ENCODE measurements at regions not wholly inside any gene's neighbourhood (a gene's known extent, or its start where the extent isn't known, plus 50 kb on each side); places are given as distances from the start of the nearest gene placed in this dataset.

DNA sequence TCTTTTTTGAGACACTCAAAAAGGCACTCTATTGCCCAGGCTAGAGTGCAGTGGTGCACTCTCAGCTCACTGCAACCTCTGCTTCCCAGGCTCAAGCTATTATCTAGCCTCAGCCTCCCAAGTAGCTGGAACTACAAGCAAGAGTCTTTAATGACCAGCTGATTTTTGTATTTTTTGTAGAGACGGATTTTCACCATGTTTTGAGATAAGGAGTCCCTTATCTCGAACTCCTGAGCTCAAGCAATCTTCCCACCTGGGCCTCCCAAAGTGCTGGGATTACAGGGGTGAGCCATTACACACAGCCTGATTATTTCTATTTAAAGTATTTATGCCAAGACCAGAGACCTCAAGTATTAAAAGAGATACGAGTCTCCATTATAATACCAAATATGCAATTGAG lies 566.1 kb upstream of the CA10 start:
- Histone ChIP-seq H3K4me1 (no peaks in the 10 kb centered on the region), H3K9me3 (no peaks in the 10 kb centered on the region), H3K36me3 (no peaks in the 10 kb centered on the region), H3K27ac (no peak overlapping the region), H3K27me3 (no peaks in the 10 kb centered on the region), H3K4me3 (no peak overlapping the region)
- TF ChIP-seq POLR2A (IDR thresholded peaks at IDR 0.05) (no peak), CTCF (IDR thresholded peaks at IDR 0.05) (no peak), EP300 (IDR thresholded peaks at IDR 0.05) (no peak)
- WGBS, 2 donors = 90 to 91% methylated on average over 3 of the region's 3 CpGs
- DNase-seq (ENCODE audit: low spot score in 2 of 2) = no peak

DNA sequence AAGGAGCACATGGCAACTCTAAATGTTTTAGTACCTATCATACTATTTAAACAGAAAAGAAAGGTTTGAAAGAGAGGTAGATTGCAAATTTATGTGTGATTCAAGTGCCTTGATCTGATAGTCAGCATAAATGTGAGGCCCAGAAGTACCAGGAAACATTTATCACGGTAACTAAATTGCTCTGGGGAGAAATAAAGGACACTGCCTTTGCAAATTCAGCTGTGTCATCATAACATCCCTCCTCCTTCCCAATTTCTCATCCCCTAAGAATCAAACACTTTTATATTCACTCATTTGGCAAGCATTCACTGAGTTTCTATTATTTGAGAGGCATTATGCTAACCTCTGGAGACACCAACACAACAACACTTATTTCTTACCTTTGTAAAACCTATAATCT lies 563.4 kb upstream of the CA10 start:
- no peaks in the 10 kb centered on the region for H3K4me1 ChIP-seq
- no peak overlapping the region for H3K4me3 ChIP-seq
- TF ChIP-seq EP300 (IDR thresholded peaks at IDR 0.05) = no peak
- no peak for TF ChIP-seq CTCF (IDR thresholded peaks at IDR 0.05)
- TF ChIP-seq POLR2A (IDR thresholded peaks at IDR 0.05) = no peak
- H3K27ac ChIP-seq = no peak overlapping the region
- no peaks in the 10 kb centered on the region for H3K27me3 ChIP-seq
- no peaks in the 10 kb centered on the region for H3K36me3 ChIP-seq
- 33 to 35% methylated on average over 1 of the region's 1 CpG for WGBS, 2 donors
- no peak for DNase-seq (ENCODE audit: low spot score in 2 of 2)
- H3K9me3 ChIP-seq = no peaks in the 10 kb centered on the region

- TF ChIP-seq EP300 (IDR thresholded peaks at IDR 0.05) (no peak), POLR2A (IDR thresholded peaks at IDR 0.05) (no peak), CTCF (IDR thresholded peaks at IDR 0.05) (no peak)
- H3K36me3 ChIP-seq = no peaks in the 10 kb centered on the region
- WGBS, 2 donors = 23 to 52% methylated on average over 1 of the region's 1 CpG
- DNase-seq (ENCODE audit: low spot score in 2 of 2) = no peak
- H3K4me1 ChIP-seq = no peaks in the 10 kb centered on the region
- no peaks in the 10 kb centered on the region for H3K9me3 ChIP-seq
- no peak overlapping the region for H3K4me3 ChIP-seq
- H3K27me3 ChIP-seq = no peaks in the 10 kb centered on the region
- no peak overlapping the region for H3K27ac ChIP-seq
These were observed 551.9 kb upstream of the CA10 start for GRCh38 chr17:52710363-52710901.

GRCh38 chr17:52709724-52710123 lies 551.2 kb upstream of the CA10 start:
- H3K9me3 ChIP-seq = no peaks in the 10 kb centered on the region
- WGBS, 2 donors = no CpG with 5 or more reads among the region's 3 CpGs
- no peak overlapping the region for H3K4me3 ChIP-seq
- H3K4me1 ChIP-seq = no peaks in the 10 kb centered on the region
- no peak for DNase-seq (ENCODE audit: low spot score in 2 of 2)
- no peak overlapping the region for H3K27ac ChIP-seq
- TF ChIP-seq POLR2A (IDR thresholded peaks at IDR 0.05) (no peak), EP300 (IDR thresholded peaks at IDR 0.05) (no peak), CTCF (IDR thresholded peaks at IDR 0.05) (no peak)
- no peaks in the 10 kb centered on the region for H3K27me3 ChIP-seq
- no peaks in the 10 kb centered on the region for H3K36me3 ChIP-seq

- Histone ChIP-seq H3K4me3 (no peak overlapping the region), H3K27me3 (no peaks in the 10 kb centered on the region), H3K36me3 (no peaks in the 10 kb centered on the region), H3K27ac (no peak overlapping the region), H3K4me1 (no peaks in the 10 kb centered on the region), H3K9me3 (no peaks in the 10 kb centered on the region)
- TF ChIP-seq CTCF (IDR thresholded peaks at IDR 0.05) = no peak
- TF ChIP-seq EP300 (IDR thresholded peaks at IDR 0.05) = no peak
- no peak for TF ChIP-seq POLR2A (IDR thresholded peaks at IDR 0.05)
- 90 to 97% methylated on average over 3 of the region's 3 CpGs for WGBS, 2 donors
- no peak for DNase-seq (ENCODE audit: low spot score in 2 of 2)
These were observed 537.8 kb upstream of the CA10 start for GRCh38 chr17:52696362-52696761.

Data from tibial nerve (tissue), 4 donors.